NCI-H69 (cell line): ENCODE measurements at regions not wholly inside any gene's neighbourhood (a gene's known extent, or its start where the extent isn't known, plus 50 kb on each side); places are given as distances from the start of the nearest gene placed in this dataset.

Experiments used
- DNase-seq: peaks from one replicate; lab custom pipeline; 2025; lab: John Stamatoyannopoulos, UW

- DNase-seq: peak; percentile 36
Observed at GRCh38 chr6:40194447-40195170, 260.3 kb upstream of the MOCS1 start.

- DNase-seq: no peak
Observed at GRCh38 chr6:40192516-40192915, 258.3 kb upstream of the MOCS1 start.

GRCh38 chr6:40188931-40189330, 254.7 kb upstream of the MOCS1 start:
- no peak for DNase-seq

GRCh38 chr6:40187535-40188144, 253.4 kb upstream of the MOCS1 start:
- DNase-seq: peak; percentile 97

- no peak for DNase-seq
Observed at GRCh38 chr6:40185486-40185885, 251.2 kb upstream of the MOCS1 start.

GRCh38 chr6:40183902-40184301, 249.6 kb upstream of the MOCS1 start:
- peak; percentile 16 for DNase-seq

GRCh38 chr6:40181367-40181766, 247.1 kb upstream of the MOCS1 start:
- DNase-seq: no peak

- DNase-seq: no peak
Observed at GRCh38 chr6:40180271-40180670, 246.0 kb upstream of the MOCS1 start.

- DNase-seq: no peak
Observed at GRCh38 chr6:40179496-40179895, 245.2 kb upstream of the MOCS1 start.

- DNase-seq: no peak
Observed at GRCh38 chr6:40177598-40177997, 243.3 kb upstream of the MOCS1 start.

- peak; percentile 93 for DNase-seq
Observed at GRCh38 chr6:40176152-40176551, 241.9 kb upstream of the MOCS1 start.

GRCh38 chr6:40172272-40172671, 238.0 kb upstream of the MOCS1 start:
- no peak for DNase-seq

- no peak for DNase-seq
Observed at GRCh38 chr6:40171343-40171742, 237.1 kb upstream of the MOCS1 start.

- no peak for DNase-seq
Observed at GRCh38 chr6:40170856-40171255, 236.6 kb upstream of the MOCS1 start.

GRCh38 chr6:40169878-40170277, 235.6 kb upstream of the MOCS1 start:
- no peak for DNase-seq

GRCh38 chr6:40166963-40167362, 232.7 kb upstream of the MOCS1 start:
- no peak for DNase-seq

- no peak for DNase-seq
Observed at GRCh38 chr6:40165036-40165709, 230.9 kb upstream of the MOCS1 start.

- DNase-seq: no peak
Observed at GRCh38 chr6:40164345-40164755, 230.1 kb upstream of the MOCS1 start.

- no peak for DNase-seq
Observed at GRCh38 chr6:40163924-40164323, 229.7 kb upstream of the MOCS1 start.

GRCh38 chr6:40162074-40162473, 227.8 kb upstream of the MOCS1 start:
- no peak for DNase-seq

- DNase-seq: peak; percentile 77
Observed at GRCh38 chr6:40160826-40161225, 226.6 kb upstream of the MOCS1 start.

- no peak for DNase-seq
Observed at GRCh38 chr6:40159865-40160264, 225.6 kb upstream of the MOCS1 start.

GRCh38 chr6:40152701-40153436, 218.6 kb upstream of the MOCS1 start:
- DNase-seq: no peak
